Effector memory CD4-positive, alpha-beta T cell (primary cell): ENCODE measurements at regions not wholly inside any gene's neighbourhood (a gene's known extent, or its start where the extent isn't known, plus 50 kb on each side); places are given as distances from the start of the nearest gene placed in this dataset.

Experiments
- DNase-seq, 3 donors: peaks; one replicate each; pipeline ENCODE4 v3.0.0-alpha.2; 2020
- H3K27ac ChIP-seq: 2 replicates; pipeline ENCODE4 v1.7.0; 2013; ENCODE audit warnings: mild to moderate bottlenecking, low read length, moderate library complexity; ENCODE audit not compliant: insufficient read depth, poor library complexity, severe bottlenecking
- H3K27me3 ChIP-seq: replicated peaks from 2 replicates; pipeline ENCODE4 v1.7.0; 2013; ENCODE audit warnings: mild to moderate bottlenecking, low read length; ENCODE audit not compliant: insufficient read depth, control insufficient read depth, poor library complexity, severe bottlenecking
- H3K36me3 ChIP-seq: 2 replicates; pipeline ENCODE4 v1.7.0; 2013; ENCODE audit warnings: mild to moderate bottlenecking, low read length, moderate library complexity; ENCODE audit not compliant: control insufficient read depth, insufficient read depth
- H3K4me1 ChIP-seq: 2 replicates; pipeline ENCODE4 v1.7.0; 2013; ENCODE audit warnings: low read length, mild to moderate bottlenecking; ENCODE audit not compliant: control insufficient read depth, insufficient read depth, poor library complexity, severe bottlenecking
- H3K4me3 ChIP-seq: 2 replicates; pipeline ENCODE4 v1.7.0; 2013; ENCODE audit warnings: low read length, low read depth, mild to moderate bottlenecking; ENCODE audit not compliant: insufficient read depth, poor library complexity, severe bottlenecking
- H3K9me3 ChIP-seq: 2 replicates; pipeline ENCODE4 v1.7.0; 2013; ENCODE audit warnings: mild to moderate bottlenecking, low read length, moderate library complexity; ENCODE audit not compliant: control insufficient read depth

- Histone ChIP-seq H3K4me3 (no peak overlapping the region), H3K4me1 (no peaks in the 10 kb centered on the region), H3K9me3 (no peaks in the 10 kb centered on the region), H3K27ac (no peak overlapping the region), H3K36me3 (no peaks in the 10 kb centered on the region), H3K27me3 (no peaks in the 10 kb centered on the region)
- no peak for DNase-seq
Measured at GRCh38 chr21:25324666-25325065, 282.6 kb downstream of the MRPL39 start.

GRCh38 chr21:25323356-25323949 lies 283.8 kb downstream of the MRPL39 start:
- DNase-seq: no peak
- H3K27me3 ChIP-seq: no peaks in the 10 kb centered on the region
- H3K36me3 ChIP-seq: no peaks in the 10 kb centered on the region
- no peaks in the 10 kb centered on the region for H3K4me1 ChIP-seq
- no peak overlapping the region for H3K4me3 ChIP-seq
- H3K27ac ChIP-seq: no peak overlapping the region
- H3K9me3 ChIP-seq: no peaks in the 10 kb centered on the region

- DNase-seq: no peak
Measured at GRCh38 chr21:25314247-25314646, 293.0 kb downstream of the MRPL39 start.

GRCh38 chr21:25313829-25314228 lies 293.5 kb downstream of the MRPL39 start:
- no peaks in the 10 kb centered on the region for H3K27me3 ChIP-seq
- H3K27ac ChIP-seq: no peak overlapping the region
- DNase-seq: no peak
- H3K36me3 ChIP-seq: no peaks in the 10 kb centered on the region
- H3K9me3 ChIP-seq: peaks cover 3% of the 10 kb centered on the region
- no peaks in the 10 kb centered on the region for H3K4me1 ChIP-seq
- no peak overlapping the region for H3K4me3 ChIP-seq

More at GRCh38 chr21:25314247-25314646, 293.0 kb downstream of the MRPL39 start:
- Histone ChIP-seq H3K9me3 (no peaks in the 10 kb centered on the region), H3K4me1 (no peaks in the 10 kb centered on the region), H3K4me3 (no peak overlapping the region), H3K27me3 (no peaks in the 10 kb centered on the region), H3K36me3 (no peaks in the 10 kb centered on the region), H3K27ac (no peak overlapping the region)

- Histone ChIP-seq H3K27me3 (no peaks in the 10 kb centered on the region), H3K36me3 (no peaks in the 10 kb centered on the region), H3K4me3 (no peak overlapping the region), H3K27ac (no peak overlapping the region), H3K9me3 (peaks cover 4% of the 10 kb centered on the region), H3K4me1 (no peaks in the 10 kb centered on the region)
- DNase-seq: no peak
Measured at GRCh38 chr21:25307489-25307888, 299.8 kb downstream of the MRPL39 start.

GRCh38 chr21:25304611-25305010 lies 302.7 kb downstream of the MRPL39 start:
- DNase-seq: no peak
- no peak overlapping the region for H3K4me3 ChIP-seq
- H3K9me3 ChIP-seq: peaks cover 4% of the 10 kb centered on the region
- H3K27me3 ChIP-seq: no peaks in the 10 kb centered on the region
- no peaks in the 10 kb centered on the region for H3K36me3 ChIP-seq
- no peaks in the 10 kb centered on the region for H3K4me1 ChIP-seq
- H3K27ac ChIP-seq: no peak overlapping the region

DNA sequence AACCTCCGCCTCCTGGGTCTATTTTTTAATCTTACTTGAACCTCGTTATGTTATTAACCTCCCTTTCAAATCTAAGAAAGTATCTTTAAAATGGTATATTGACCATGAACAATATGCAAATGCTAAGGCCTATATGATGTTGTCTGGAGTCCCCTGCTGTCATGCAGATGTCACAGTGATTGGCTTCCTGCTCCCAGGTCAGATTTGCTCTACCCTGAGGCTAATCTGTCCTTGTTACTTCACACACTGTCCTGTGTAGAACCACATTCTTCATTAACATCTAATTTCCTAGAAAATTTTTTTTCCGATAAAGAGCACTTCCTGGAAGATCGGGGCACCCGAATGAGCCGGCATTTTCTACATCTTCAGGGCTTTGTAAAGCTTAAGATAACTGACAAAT lies 306.6 kb downstream of the MRPL39 start:
- DNase-seq: no peak
- Histone ChIP-seq H3K36me3 (no peaks in the 10 kb centered on the region), H3K27me3 (no peaks in the 10 kb centered on the region), H3K9me3 (no peaks in the 10 kb centered on the region), H3K4me3 (no peak overlapping the region), H3K4me1 (no peaks in the 10 kb centered on the region), H3K27ac (no peak overlapping the region)

DNA sequence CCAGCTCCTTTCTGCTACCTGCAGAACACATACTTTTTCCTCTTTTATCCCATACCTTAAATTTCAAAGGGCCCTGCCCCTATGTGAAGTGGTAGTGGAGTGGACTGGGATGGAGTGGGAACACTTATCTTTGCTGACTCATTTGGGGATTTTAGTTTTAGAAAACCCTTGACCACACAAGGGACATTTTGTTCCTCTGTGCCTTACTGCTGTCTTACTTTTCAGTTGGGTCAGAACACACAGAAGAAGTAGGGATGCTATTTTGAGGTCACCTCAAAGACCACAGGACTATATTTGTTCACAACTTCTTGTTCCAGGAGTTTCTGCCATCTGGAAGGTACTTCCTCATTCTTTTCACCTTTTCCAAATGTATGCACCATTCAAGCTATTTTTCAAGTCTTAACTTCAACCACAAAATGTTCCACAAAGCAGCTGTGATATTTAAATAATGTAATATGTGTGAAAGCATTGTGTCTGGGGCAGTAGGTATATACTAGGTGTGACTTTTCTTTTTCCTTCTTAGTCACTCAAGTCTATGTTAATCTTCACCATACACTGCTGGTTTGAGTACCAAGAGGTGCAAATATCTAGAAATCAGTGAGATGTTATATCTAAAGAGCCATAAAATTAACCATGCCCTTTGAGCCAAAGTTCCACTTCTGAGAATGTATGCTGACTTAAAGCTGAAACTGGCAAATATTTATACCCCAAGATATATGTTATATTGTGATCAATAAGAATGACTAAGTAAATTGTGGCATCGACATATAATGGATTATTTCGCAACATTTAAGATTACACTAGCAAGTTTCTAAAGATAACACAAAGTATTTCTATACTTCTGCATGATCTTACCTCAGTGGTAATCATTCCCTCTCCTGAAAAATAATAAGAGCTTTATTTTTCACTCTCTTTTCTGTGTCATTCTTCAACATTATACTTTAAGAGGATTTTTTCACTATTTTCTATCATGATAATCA lies 308.5 kb downstream of the MRPL39 start:
- Histone ChIP-seq H3K27ac (no peak overlapping the region), H3K27me3 (no peaks in the 10 kb centered on the region), H3K4me1 (no peaks in the 10 kb centered on the region), H3K36me3 (no peaks in the 10 kb centered on the region), H3K4me3 (no peak overlapping the region), H3K9me3 (no peaks in the 10 kb centered on the region)
- no peak for DNase-seq

GRCh38 chr21:25297117-25297516 lies 310.2 kb downstream of the MRPL39 start:
- Histone ChIP-seq H3K27ac (no peak overlapping the region), H3K27me3 (no peaks in the 10 kb centered on the region), H3K4me1 (no peaks in the 10 kb centered on the region), H3K36me3 (no peaks in the 10 kb centered on the region), H3K4me3 (no peak overlapping the region), H3K9me3 (no peaks in the 10 kb centered on the region)
- DNase-seq: no peak

GRCh38 chr21:25296252-25296651 lies 311.0 kb downstream of the MRPL39 start:
- no peaks in the 10 kb centered on the region for H3K36me3 ChIP-seq
- no peak overlapping the region for H3K27ac ChIP-seq
- no peaks in the 10 kb centered on the region for H3K27me3 ChIP-seq
- no peak overlapping the region for H3K4me3 ChIP-seq
- no peaks in the 10 kb centered on the region for H3K4me1 ChIP-seq
- no peak for DNase-seq
- no peaks in the 10 kb centered on the region for H3K9me3 ChIP-seq
